ENCODE measurements at regions not wholly inside any gene's neighbourhood (a gene's known extent, or its start where the extent isn't known, plus 50 kb on each side); places are given as distances from the start of the nearest gene placed in this dataset.

DNA sequence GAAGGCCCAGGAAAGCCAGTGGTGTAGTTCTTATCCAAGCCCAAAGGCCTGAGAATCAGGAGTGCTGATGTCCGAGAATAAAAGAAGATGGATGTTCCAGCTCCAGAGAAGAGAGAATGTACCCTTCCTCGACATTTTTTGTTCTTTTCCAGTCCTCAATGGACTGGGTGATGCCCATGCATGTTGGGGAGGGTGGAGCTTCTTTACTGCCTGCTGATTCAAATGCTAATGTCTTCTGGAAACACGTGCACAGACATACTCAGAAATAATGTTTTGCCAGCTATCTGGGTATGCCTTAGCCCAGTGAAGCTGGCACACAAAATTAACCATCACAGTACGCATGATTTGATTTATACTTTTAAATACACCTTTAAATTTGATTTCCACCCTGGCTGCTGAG, 61.5 kb upstream of the FOXE1 start:
- TF ChIP-seq, protein P1, sequence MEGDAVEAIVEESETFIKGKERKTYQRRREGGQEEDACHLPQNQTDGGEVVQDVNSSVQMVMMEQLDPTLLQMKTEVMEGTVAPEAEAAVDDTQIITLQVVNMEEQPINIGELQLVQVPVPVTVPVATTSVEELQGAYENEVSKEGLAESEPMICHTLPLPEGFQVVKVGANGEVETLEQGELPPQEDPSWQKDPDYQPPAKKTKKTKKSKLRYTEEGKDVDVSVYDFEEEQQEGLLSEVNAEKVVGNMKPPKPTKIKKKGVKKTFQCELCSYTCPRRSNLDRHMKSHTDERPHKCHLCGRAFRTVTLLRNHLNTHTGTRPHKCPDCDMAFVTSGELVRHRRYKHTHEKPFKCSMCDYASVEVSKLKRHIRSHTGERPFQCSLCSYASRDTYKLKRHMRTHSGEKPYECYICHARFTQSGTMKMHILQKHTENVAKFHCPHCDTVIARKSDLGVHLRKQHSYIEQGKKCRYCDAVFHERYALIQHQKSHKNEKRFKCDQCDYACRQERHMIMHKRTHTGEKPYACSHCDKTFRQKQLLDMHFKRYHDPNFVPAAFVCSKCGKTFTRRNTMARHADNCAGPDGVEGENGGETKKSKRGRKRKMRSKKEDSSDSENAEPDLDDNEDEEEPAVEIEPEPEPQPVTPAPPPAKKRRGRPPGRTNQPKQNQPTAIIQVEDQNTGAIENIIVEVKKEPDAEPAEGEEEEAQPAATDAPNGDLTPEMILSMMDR (IDR thresholded peaks at IDR 0.05), result no peak
- TF ChIP-seq POLR2AphosphoS5 (IDR thresholded peaks at IDR 0.05) (no peak), EP300 (IDR thresholded peaks at IDR 0.05) (no peak)

Measured in gastroesophageal sphincter (tissue), 3 donors.